Liver (tissue), 8 donors: ENCODE measurements at regions not wholly inside any gene's neighbourhood (a gene's known extent, or its start where the extent isn't known, plus 50 kb on each side); places are given as distances from the start of the nearest gene placed in this dataset.

Experiments
- DNase-seq: peaks from one replicate; pipeline ENCODE4 v3.0.0-alpha.2; 2017; ENCODE audit warnings: low spot score
- H3K27ac ChIP-seq, 2 donors: one replicate each; pipeline ENCODE4 v1.7.0; 2013; ENCODE audit warnings: inconsistent platforms in 2 of 2, low read length in 2 of 2, control low read depth in 1 of 2, low read depth in 1 of 2, mild to moderate bottlenecking in 1 of 2
- H3K27me3 ChIP-seq, 4 donors: one replicate each; pipeline versions ENCODE4 v1.6.1 to v1.7.0; 2013; ENCODE audit warnings: low read length in 3 of 4, inconsistent platforms in 1 of 4, mild to moderate bottlenecking in 1 of 4, moderate library complexity in 1 of 4; ENCODE audit not compliant: control insufficient read depth in 4 of 4, insufficient read depth in 4 of 4
- H3K36me3 ChIP-seq, 4 donors: one replicate each; pipeline versions ENCODE4 v1.6.1 to v1.7.0; 2013; ENCODE audit warnings: low read length in 3 of 4, mild to moderate bottlenecking in 3 of 4, low read depth in 1 of 4, moderate library complexity in 1 of 4; ENCODE audit not compliant: control insufficient read depth in 4 of 4, insufficient read depth in 3 of 4
- H3K4me1 ChIP-seq, 4 donors: one replicate each; pipeline versions ENCODE4 v1.6.1 to v1.7.0; 2013; ENCODE audit warnings: low read length in 3 of 4, mild to moderate bottlenecking in 3 of 4, moderate library complexity in 1 of 4; ENCODE audit not compliant: control insufficient read depth in 4 of 4, insufficient read depth in 4 of 4
- H3K4me3 ChIP-seq, 3 donors: one replicate each; pipeline versions ENCODE4 v1.6.1 to v1.7.0; 2013; ENCODE audit warnings: low read length in 3 of 3, control low read depth in 1 of 3, low read depth in 1 of 3, mild to moderate bottlenecking in 1 of 3
- H3K9ac ChIP-seq, 2 donors: one replicate each; pipeline ENCODE4 v1.7.0; 2013; ENCODE audit warnings: low read length in 2 of 2, mild to moderate bottlenecking in 2 of 2, moderate library complexity in 2 of 2, control low read depth in 1 of 2, low read depth in 1 of 2
- H3K9me3 ChIP-seq, 4 donors: one replicate each; pipeline versions ENCODE4 v1.6.1 to v1.7.0; 2013; ENCODE audit warnings: low read length in 3 of 4; ENCODE audit not compliant: control insufficient read depth in 4 of 4
- CTCF ChIP-seq: fragments of 150-350 bp; IDR thresholded peaks from 2 replicates; pipeline ENCODE4 v1.5.1; 2017; ENCODE audit warnings: improper control_type of control experiment, low read depth, low read length; ENCODE audit not compliant: missing input control
- EGR1 ChIP-seq, 2 donors: IDR thresholded peaks; 2 replicates each; pipeline ENCODE4 v1.6.1; 2016 to 2018; ENCODE audit warnings: antibody characterized with exemption in 2 of 2, low read depth in 2 of 2
- FOXA1 ChIP-seq: IDR thresholded peaks from 2 replicates; pipeline ENCODE4 v1.6.1; 2016; ENCODE audit warnings: antibody characterized with exemption
- HNF4A ChIP-seq, 2 donors: conservative IDR thresholded peaks; 2 replicates each; pipeline ENCODE4 v1.6.1; 2016; ENCODE audit warnings: antibody characterized with exemption in 2 of 2, mild to moderate bottlenecking in 2 of 2
- HNF4G ChIP-seq: IDR thresholded peaks from 2 replicates; pipeline ENCODE4 v1.6.1; 2016; ENCODE audit warnings: antibody characterized with exemption
- MAX ChIP-seq: IDR thresholded peaks from 2 replicates; pipeline ENCODE4 v1.6.1; 2016; ENCODE audit warnings: antibody characterized with exemption
- YY1 ChIP-seq: IDR thresholded peaks from 2 replicates; pipeline ENCODE4 v1.6.1; 2016; ENCODE audit warnings: antibody characterized with exemption, mild to moderate bottlenecking
- whole genome bisulfite sequencing: extraction: QIAGEN DNeasy Blood & Tissue Kit; methylation state at CpG from one replicate; pipeline ENCODE4 v1.1.7; 2013; 5-methylcytosine and 5-hydroxymethylcytosine counted together
- TF ChIP-seq, protein P1 (sequence below): IDR thresholded peaks from 2 replicates; pipeline ENCODE4 v1.6.1; 2016; ENCODE audit warnings: antibody characterized with exemption, mild to moderate bottlenecking
- donor health status: healthy.
- donor health status: healthy.
- donor health status: healthy.
- donor health status: healthy.
- donor health status: healthy.

DNA sequence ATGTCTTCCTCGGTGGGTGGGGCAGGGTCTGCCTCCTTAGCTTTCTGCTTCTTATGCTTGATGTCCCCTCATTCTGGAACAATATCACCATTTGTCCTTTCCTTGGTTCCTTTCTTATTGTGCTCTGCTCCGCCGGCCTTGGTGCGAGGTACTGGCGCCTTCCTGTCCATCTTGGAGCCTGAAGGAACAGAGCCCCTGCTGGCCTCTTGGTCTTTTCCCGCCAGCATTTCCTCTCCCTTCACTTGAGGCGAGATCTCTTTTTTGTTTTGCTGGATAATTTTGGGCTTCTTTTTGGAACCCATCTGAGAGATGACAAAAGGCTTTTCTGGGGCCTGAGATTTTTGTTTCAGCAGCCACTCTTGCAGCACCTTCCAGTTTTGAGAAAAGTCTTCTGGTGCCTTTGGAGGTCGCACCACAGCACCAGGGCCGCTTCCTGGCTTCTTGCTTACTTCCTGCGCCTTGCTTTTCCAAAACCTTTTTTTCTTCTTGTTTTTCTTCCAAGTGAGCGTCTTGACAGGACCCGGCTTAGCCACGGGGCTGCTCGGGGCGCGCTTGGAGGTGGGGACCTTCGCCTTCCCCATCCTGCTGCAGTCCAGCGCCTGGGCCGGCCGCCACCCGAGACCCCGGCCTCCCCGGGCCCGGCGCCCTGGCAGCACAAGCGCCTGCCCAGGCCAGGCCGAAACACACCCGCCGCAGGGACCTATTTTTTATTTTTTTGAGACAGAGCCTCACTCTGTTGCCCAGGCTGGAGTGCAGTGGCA, 127.1 kb downstream of the KLF13 start:
- H3K9ac ChIP-seq, result no peak overlapping the region
- 96% methylated on average over 29 of the region's 29 CpGs for WGBS

GRCh38 chr15:31455499-31455898, 128.9 kb downstream of the KLF13 start:
- H3K36me3 ChIP-seq, result no peaks in the 10 kb centered on the region
- 95% methylated on average over 1 of the region's 1 CpG for WGBS
- TF ChIP-seq FOXA1 (no peak), EGR1 (IDR thresholded peaks at IDR 0.05; ENCODE audit: low read depth in 2 of 2) (no peak), HNF4G (no peak), CTCF (no peak), HNF4A (conservative IDR thresholded peaks at IDR 0.05) (no peak)
- H3K4me1 ChIP-seq, result peaks cover 0 to 3% (median 0%) of the 10 kb centered on the region in 4 donors
- peaks cover 0 to 3% (median 0%) of the 10 kb centered on the region in 4 donors for H3K9me3 ChIP-seq
- no peak overlapping the region for H3K9ac ChIP-seq
- peak; percentile 5 for DNase-seq
- H3K27me3 ChIP-seq, result no peaks in the 10 kb centered on the region
- no peak overlapping the region for H3K27ac ChIP-seq
- H3K4me3 ChIP-seq, result no peak overlapping the region

More for the DNA sequence above, 127.1 kb downstream of the KLF13 start:
- Histone ChIP-seq H3K4me3 (no peak overlapping the region), H3K9me3 (peaks cover 0 to 3% (median 0%) of the 10 kb centered on the region in 4 donors), H3K4me1 (peaks cover 0 to 3% (median under 1%) of the 10 kb centered on the region in 4 donors), H3K27ac (no peak overlapping the region), H3K36me3 (no peaks in the 10 kb centered on the region), H3K27me3 (no peaks in the 10 kb centered on the region)
- DNase-seq, result no peak
- TF ChIP-seq, protein P1, sequence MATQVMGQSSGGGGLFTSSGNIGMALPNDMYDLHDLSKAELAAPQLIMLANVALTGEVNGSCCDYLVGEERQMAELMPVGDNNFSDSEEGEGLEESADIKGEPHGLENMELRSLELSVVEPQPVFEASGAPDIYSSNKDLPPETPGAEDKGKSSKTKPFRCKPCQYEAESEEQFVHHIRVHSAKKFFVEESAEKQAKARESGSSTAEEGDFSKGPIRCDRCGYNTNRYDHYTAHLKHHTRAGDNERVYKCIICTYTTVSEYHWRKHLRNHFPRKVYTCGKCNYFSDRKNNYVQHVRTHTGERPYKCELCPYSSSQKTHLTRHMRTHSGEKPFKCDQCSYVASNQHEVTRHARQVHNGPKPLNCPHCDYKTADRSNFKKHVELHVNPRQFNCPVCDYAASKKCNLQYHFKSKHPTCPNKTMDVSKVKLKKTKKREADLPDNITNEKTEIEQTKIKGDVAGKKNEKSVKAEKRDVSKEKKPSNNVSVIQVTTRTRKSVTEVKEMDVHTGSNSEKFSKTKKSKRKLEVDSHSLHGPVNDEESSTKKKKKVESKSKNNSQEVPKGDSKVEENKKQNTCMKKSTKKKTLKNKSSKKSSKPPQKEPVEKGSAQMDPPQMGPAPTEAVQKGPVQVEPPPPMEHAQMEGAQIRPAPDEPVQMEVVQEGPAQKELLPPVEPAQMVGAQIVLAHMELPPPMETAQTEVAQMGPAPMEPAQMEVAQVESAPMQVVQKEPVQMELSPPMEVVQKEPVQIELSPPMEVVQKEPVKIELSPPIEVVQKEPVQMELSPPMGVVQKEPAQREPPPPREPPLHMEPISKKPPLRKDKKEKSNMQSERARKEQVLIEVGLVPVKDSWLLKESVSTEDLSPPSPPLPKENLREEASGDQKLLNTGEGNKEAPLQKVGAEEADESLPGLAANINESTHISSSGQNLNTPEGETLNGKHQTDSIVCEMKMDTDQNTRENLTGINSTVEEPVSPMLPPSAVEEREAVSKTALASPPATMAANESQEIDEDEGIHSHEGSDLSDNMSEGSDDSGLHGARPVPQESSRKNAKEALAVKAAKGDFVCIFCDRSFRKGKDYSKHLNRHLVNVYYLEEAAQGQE, result no peak
- no peak for TF ChIP-seq YY1
- TF ChIP-seq CTCF, result no peak
- no peak for TF ChIP-seq MAX
